ENCODE measurements at regions not wholly inside any gene's neighbourhood (a gene's known extent, or its start where the extent isn't known, plus 50 kb on each side); places are given as distances from the start of the nearest gene placed in this dataset.

- no peak for DNase-seq (ENCODE audit: low read depth)
- TF ChIP-seq CTCF (IDR thresholded peaks at IDR 0.05; ENCODE audit: low read depth, low read length, missing control alignments): no peak
- in situ Hi-C loops (cut with HindIII; ENCODE audit: low sequenced_read_pairs): no loop called here
- H3K4me3 ChIP-seq (ENCODE audit: low read depth, low read length): no peak overlapping the region
Observed at GRCh38 chr4:54359919-54360650, 131.0 kb downstream of the PDGFRA start.

- no peak overlapping the region for H3K4me3 ChIP-seq (ENCODE audit: low read depth, low read length)
- no peak for DNase-seq (ENCODE audit: low read depth)
- TF ChIP-seq CTCF (IDR thresholded peaks at IDR 0.05; ENCODE audit: low read depth, low read length, missing control alignments): no peak
- in situ Hi-C loops (cut with HindIII; ENCODE audit: low sequenced_read_pairs): no loop called here
Observed at GRCh38 chr4:54363037-54363436, 133.9 kb downstream of the PDGFRA start.

GRCh38 chr4:54365691-54366090 lies 136.6 kb downstream of the PDGFRA start:
- TF ChIP-seq CTCF (IDR thresholded peaks at IDR 0.05; ENCODE audit: low read depth, low read length, missing control alignments): no peak
- H3K4me3 ChIP-seq (ENCODE audit: low read depth, low read length): no peak overlapping the region
- no peak for DNase-seq (ENCODE audit: low read depth)
- in situ Hi-C loops (cut with HindIII; ENCODE audit: low sequenced_read_pairs): no loop called here

- in situ Hi-C loops (cut with HindIII; ENCODE audit: low sequenced_read_pairs): no loop called here
- DNase-seq (ENCODE audit: low read depth): no peak
- H3K4me3 ChIP-seq (ENCODE audit: low read depth, low read length): no peak overlapping the region
- TF ChIP-seq CTCF (IDR thresholded peaks at IDR 0.05; ENCODE audit: low read depth, low read length, missing control alignments): no peak
Observed at GRCh38 chr4:54367059-54367458, 138.0 kb downstream of the PDGFRA start.

GRCh38 chr4:54368281-54369265 lies 139.5 kb downstream of the PDGFRA start:
- in situ Hi-C loops (cut with HindIII; ENCODE audit: low sequenced_read_pairs): no loop called here
- no peak overlapping the region for H3K4me3 ChIP-seq (ENCODE audit: low read depth, low read length)
- no peak for TF ChIP-seq CTCF (IDR thresholded peaks at IDR 0.05; ENCODE audit: low read depth, low read length, missing control alignments)
- DNase-seq (ENCODE audit: low read depth): no peak

- TF ChIP-seq CTCF (IDR thresholded peaks at IDR 0.05; ENCODE audit: low read depth, low read length, missing control alignments): no peak
- no peak overlapping the region for H3K4me3 ChIP-seq (ENCODE audit: low read depth, low read length)
- in situ Hi-C loops (cut with HindIII; ENCODE audit: low sequenced_read_pairs): no loop called here
- no peak for DNase-seq (ENCODE audit: low read depth)
Observed at GRCh38 chr4:54371173-54371572, 142.1 kb downstream of the PDGFRA start.
